NT2/D1 (cell line): ENCODE measurements at regions not wholly inside any gene's neighbourhood (a gene's known extent, or its start where the extent isn't known, plus 50 kb on each side); places are given as distances from the start of the nearest gene placed in this dataset.

Source experiments
- SUZ12 ChIP-seq: IDR thresholded peaks from 2 replicates; pipeline ENCODE4 v1.6.1; 2011; ENCODE audit not compliant: insufficient read length, insufficient read depth; ENCODE audit errors: extremely low read depth
- ZNF274 ChIP-seq: IDR thresholded peaks from 2 replicates; pipeline ENCODE4 v1.6.1; 2011; ENCODE audit warnings: mild to moderate bottlenecking, low read depth, low read length

GRCh38 chr2:36294316-36294721, 61.3 kb upstream of the CRIM1 start:
- TF ChIP-seq ZNF274, result no peak
- no peak for TF ChIP-seq SUZ12
